Calu3 (cell line): ENCODE measurements at regions not wholly inside any gene's neighbourhood (a gene's known extent, or its start where the extent isn't known, plus 50 kb on each side); places are given as distances from the start of the nearest gene placed in this dataset.

ENCODE experiments used
- BruUV-seq: library from RNA; stranded (reverse); fragments of 400-500 nt; replicated peaks from 2 replicates; lab custom pipeline; 2021; lab: Mats Ljungman, UMichigan
- CTCF ChIA-PET: fragments of 300-600 bp; sonication (Branson Sonifier 250); formaldehyde crosslinking; loops from one replicate; lab custom pipeline; 2022; ENCODE audit warnings: antibody characterized with exemption; lab: Charles Lee
- DNase-seq: peaks from one replicate; pipeline ENCODE4 v3.0.0; 2022
- H3K27ac Mint-ChIP-seq: one replicate; pipeline ENCODE4 v1.8.0; 2022; ENCODE audit warnings: mixed read lengths; ENCODE audit not compliant: unreplicated experiment
- H3K27me3 Mint-ChIP-seq: one replicate; pipeline ENCODE4 v1.8.0; 2022; ENCODE audit warnings: mixed read lengths; ENCODE audit not compliant: unreplicated experiment
- H3K36me3 Mint-ChIP-seq: one replicate; pipeline ENCODE4 v1.8.0; 2022; ENCODE audit warnings: mild to moderate bottlenecking, moderate library complexity, mixed read lengths; ENCODE audit not compliant: insufficient read depth, unreplicated experiment
- H3K4me1 Mint-ChIP-seq: one replicate; pipeline ENCODE4 v1.8.0; 2022; ENCODE audit warnings: mild to moderate bottlenecking, low read depth, mixed read lengths; ENCODE audit not compliant: unreplicated experiment
- H3K4me3 Mint-ChIP-seq: one replicate; pipeline ENCODE4 v1.8.0; 2022; ENCODE audit warnings: mild to moderate bottlenecking, low read depth, moderate library complexity, mixed read lengths; ENCODE audit not compliant: unreplicated experiment
- H3K9me3 Mint-ChIP-seq: one replicate; pipeline ENCODE4 v1.8.0; 2022; ENCODE audit warnings: low read depth, mixed read lengths; ENCODE audit not compliant: unreplicated experiment
- CTCF ChIP-seq: fragments of 200-600 bp; IDR thresholded peaks from one replicate; pipeline ENCODE4 v1.8.0; 2022; ENCODE audit warnings: antibody characterized with exemption; ENCODE audit not compliant: unreplicated experiment
- intact Hi-C: fragments of 100-400 bp; cut with micrococcal nuclease; formaldehyde crosslinking; loops from one replicate; pipeline ENCODE4 v1.10.0; 2022; ENCODE audit not compliant: unreplicated experiment

GRCh38 chrX:117376460-117376859 is 740.1 kb downstream of the KLHL13 start:
- H3K4me3 Mint-ChIP-seq, result no peak overlapping the region
- H3K4me1 Mint-ChIP-seq, result no peaks in the 10 kb centered on the region
- no peaks in the 10 kb centered on the region for H3K27me3 Mint-ChIP-seq
- no peaks in the 10 kb centered on the region for H3K36me3 Mint-ChIP-seq
- TF ChIP-seq CTCF, result no peak
- no peak overlapping the region for H3K27ac Mint-ChIP-seq
- no peak for DNase-seq
- peaks cover 8% of the 10 kb centered on the region for H3K9me3 Mint-ChIP-seq
- BruUV-seq, result no TSS peak
- intact Hi-C loops, result no loop called here
- CTCF ChIA-PET, result no interaction called here

GRCh38 chrX:117335209-117335608 is 781.4 kb downstream of the KLHL13 start:
- no peaks in the 10 kb centered on the region for H3K36me3 Mint-ChIP-seq
- H3K27me3 Mint-ChIP-seq, result no peaks in the 10 kb centered on the region
- intact Hi-C loops, result no loop called here
- no peak overlapping the region for H3K4me3 Mint-ChIP-seq
- CTCF ChIA-PET, result no interaction called here
- H3K9me3 Mint-ChIP-seq, result peaks cover 8% of the 10 kb centered on the region
- no peaks in the 10 kb centered on the region for H3K4me1 Mint-ChIP-seq
- no peak for DNase-seq
- no peak for TF ChIP-seq CTCF
- H3K27ac Mint-ChIP-seq, result no peak overlapping the region
- no TSS peak for BruUV-seq

GRCh38 chrX:117327373-117327772 is 789.2 kb downstream of the KLHL13 start:
- DNase-seq, result no peak
- H3K36me3 Mint-ChIP-seq, result no peaks in the 10 kb centered on the region
- peaks cover 9% of the 10 kb centered on the region for H3K9me3 Mint-ChIP-seq
- no peak overlapping the region for H3K4me3 Mint-ChIP-seq
- TF ChIP-seq CTCF, result no peak
- intact Hi-C loops, result no loop called here
- H3K27me3 Mint-ChIP-seq, result no peaks in the 10 kb centered on the region
- H3K27ac Mint-ChIP-seq, result no peak overlapping the region
- H3K4me1 Mint-ChIP-seq, result no peaks in the 10 kb centered on the region
- CTCF ChIA-PET, result no interaction called here
- BruUV-seq, result no TSS peak

- no peaks in the 10 kb centered on the region for H3K27me3 Mint-ChIP-seq
- TF ChIP-seq CTCF, result no peak
- no peak overlapping the region for H3K4me3 Mint-ChIP-seq
- CTCF ChIA-PET, result no interaction called here
- H3K4me1 Mint-ChIP-seq, result no peaks in the 10 kb centered on the region
- no TSS peak for BruUV-seq
- H3K36me3 Mint-ChIP-seq, result no peaks in the 10 kb centered on the region
- peaks cover 10% of the 10 kb centered on the region for H3K9me3 Mint-ChIP-seq
- H3K27ac Mint-ChIP-seq, result no peak overlapping the region
- DNase-seq, result no peak
- intact Hi-C loops, result no loop called here
These were observed 790.9 kb downstream of the KLHL13 start for GRCh38 chrX:117325706-117326105.
